AG04450 (cell line): ENCODE measurements at regions not wholly inside any gene's neighbourhood (a gene's known extent, or its start where the extent isn't known, plus 50 kb on each side); places are given as distances from the start of the nearest gene placed in this dataset.
A peak's percentile ranks its signal among the peaks of the same experiment; 100 is the strongest.
"Not testable (repeated sequence)": the region's sequence is repeated elsewhere in the genome, so short reads cannot be mapped to it uniquely, and the experiment has no call there.

ENCODE experiments used
- CTCF ChIA-PET: fragments of 300-600, 350-600 bp; formaldehyde crosslinking; extraction: SDS; loops from one replicate; lab custom pipeline; 2022; ENCODE audit warnings: antibody characterized with exemption, inconsistent platforms; lab: Charles Lee
- POLR2A ChIA-PET: fragments of 350-600 bp; formaldehyde crosslinking; extraction: SDS; loops from one replicate; lab custom pipeline; 2021; ENCODE audit warnings: antibody characterized with exemption, inconsistent platforms; lab: Yijun Ruan, JAX
- DNase-seq: peaks from one replicate; pipeline ENCODE4 v3.0.0-alpha.2; 2011; ENCODE audit warnings: low read depth, low spot score
- H3K27ac ChIP-seq: one replicate; pipeline ENCODE4 v1.5.1; 2012; ENCODE audit warnings: low read depth, low read length, control low read depth
- H3K27me3 ChIP-seq: one replicate; pipeline ENCODE4 v1.6.0; 2012; ENCODE audit warnings: low read length; ENCODE audit not compliant: control insufficient read depth, insufficient read depth
- H3K4me3 ChIP-seq: 2 replicates; pipeline ENCODE4 v1.5.1; 2011; ENCODE audit warnings: mild to moderate bottlenecking, low read depth, low read length, control low read depth
- H3K9me3 ChIP-seq: 2 replicates; pipeline ENCODE4 v1.5.1; 2012; ENCODE audit warnings: low read length; ENCODE audit not compliant: control insufficient read depth, insufficient read depth
- CTCF ChIP-seq: IDR thresholded peaks from 2 replicates; pipeline ENCODE4 v1.5.1; 2011; ENCODE audit warnings: low read depth, low read length, control low read depth, inconsistent platforms

GRCh38 chr12:104888481-104888880 lies 69.6 kb downstream of the SLC41A2 start:
- H3K27me3 ChIP-seq: no peaks in the 10 kb centered on the region
- peaks cover 4% of the 10 kb centered on the region; the same call in 1 of the 2 replicates for H3K9me3 ChIP-seq
- no peak overlapping the region for H3K4me3 ChIP-seq
- TF ChIP-seq CTCF: no peak
- H3K27ac ChIP-seq: no peak overlapping the region
- POLR2A ChIA-PET: no interaction called here
- DNase-seq: no peak
- CTCF ChIA-PET: interaction anchor here (0.9 to 5.0 kb wide), 3 partner anchors 10 to 507 kb away, joined by 3 to 37 read pairs (median 8); no protein-coding TSS in a partner anchor

- Histone ChIP-seq H3K4me3 (no peak overlapping the region), H3K27me3 (no peaks in the 10 kb centered on the region), H3K9me3 (peaks cover 4% of the 10 kb centered on the region; the same call in 1 of the 2 replicates), H3K27ac (no peak overlapping the region)
- no peak for DNase-seq
- ChIA-PET POLR2A (no interaction called here), CTCF (interaction anchor here (2.0 to 5.0 kb wide), 2 partner anchors 11 to 506 kb away, joined by 8 to 37 read pairs; no protein-coding TSS in a partner anchor)
- no peak for TF ChIP-seq CTCF
Observed at GRCh38 chr12:104887452-104887851, 70.6 kb downstream of the SLC41A2 start.

GRCh38 chr12:104886418-104887401 lies 71.4 kb downstream of the SLC41A2 start:
- Histone ChIP-seq H3K9me3 (peaks cover 4% of the 10 kb centered on the region; the same call in 1 of the 2 replicates), H3K27me3 (no peaks in the 10 kb centered on the region), H3K27ac (no peak overlapping the region), H3K4me3 (no peak overlapping the region)
- peak; percentile 63 for DNase-seq
- CTCF ChIA-PET: interaction anchor here (1.1 to 5.0 kb wide), 3 partner anchors 10 to 505 kb away, joined by 6 to 37 read pairs (median 8); no protein-coding TSS in a partner anchor
- POLR2A ChIA-PET: no interaction called here
- TF ChIP-seq CTCF: no peak

- DNase-seq, H3K27ac ChIP-seq, H3K27me3 ChIP-seq, H3K9me3 ChIP-seq, H3K4me3 ChIP-seq: not testable (repeated sequence)
- ChIA-PET CTCF (interaction anchor here (1.5 to 3.0 kb wide), 2 partner anchors 9 to 497 kb away, joined by 3 to 13 read pairs; no protein-coding TSS in a partner anchor), POLR2A (interaction anchor here (0.7 kb wide), 1 partner anchor 182 kb away, joined by 3 read pairs; no protein-coding TSS in a partner anchor)
Observed at GRCh38 chr12:104878858-104879257, 79.2 kb downstream of the SLC41A2 start.

- no peak for DNase-seq
- H3K4me3 ChIP-seq: no peak overlapping the region
- peak; percentile 91 for TF ChIP-seq CTCF
- H3K9me3 ChIP-seq: no peaks in the 10 kb centered on the region
- H3K27me3 ChIP-seq: no peaks in the 10 kb centered on the region
- CTCF ChIA-PET: interaction anchor here (0.6 to 5.3 kb wide), 33 partner anchors 9 to 707 kb away, joined by 3 to 177 read pairs (median 4); partner anchors contain the start of gene CHST11
- POLR2A ChIA-PET: no interaction called here
- no peak overlapping the region for H3K27ac ChIP-seq
Observed at GRCh38 chr12:104877103-104877705, 80.9 kb downstream of the SLC41A2 start.
